NCI-H1436 (cell line): ENCODE measurements at regions not wholly inside any gene's neighbourhood (a gene's known extent, or its start where the extent isn't known, plus 50 kb on each side); places are given as distances from the start of the nearest gene placed in this dataset.

Experiments
- DNase-seq: peaks from one replicate; lab custom pipeline; 2025; lab: John Stamatoyannopoulos, UW

DNA sequence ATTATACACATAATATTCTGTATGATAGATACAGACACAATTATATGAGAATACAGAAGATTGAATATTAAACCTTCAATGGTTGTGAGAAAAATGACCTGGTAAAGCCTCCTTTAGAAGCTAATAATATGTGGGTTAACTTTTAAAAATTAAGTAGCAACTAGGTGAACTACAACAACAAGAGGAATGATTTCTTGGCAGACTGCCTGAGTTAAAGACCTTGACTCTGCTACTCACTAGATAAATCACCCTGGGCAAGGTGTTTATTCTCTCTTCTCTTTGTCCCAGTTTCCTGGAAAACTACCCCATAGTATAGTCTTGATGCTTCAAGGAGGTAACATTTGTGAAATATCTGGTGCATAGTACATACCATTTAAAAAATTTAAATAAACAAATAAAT lies 519.6 kb upstream of the TENM4 start:
- no peak for DNase-seq

DNA sequence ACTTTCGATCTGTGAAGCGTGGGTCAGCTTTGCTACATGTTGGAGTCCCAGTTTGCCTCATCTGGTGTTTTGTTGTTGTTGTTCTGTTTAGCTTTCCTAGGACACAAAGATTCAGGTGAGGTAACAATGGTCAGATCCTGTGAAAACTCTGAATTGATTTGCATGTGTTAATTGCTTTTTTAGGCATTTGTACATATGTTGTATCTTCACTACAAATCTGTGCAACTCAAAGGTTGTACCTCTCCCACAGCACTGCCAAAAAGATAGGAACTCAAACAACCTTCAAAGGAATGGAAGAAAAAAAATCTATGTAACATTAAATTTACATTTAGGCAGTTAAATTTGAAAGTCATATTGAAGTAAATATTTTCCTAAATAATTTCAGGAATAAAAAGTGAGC lies 518.5 kb upstream of the TENM4 start:
- DNase-seq, result no peak

DNA sequence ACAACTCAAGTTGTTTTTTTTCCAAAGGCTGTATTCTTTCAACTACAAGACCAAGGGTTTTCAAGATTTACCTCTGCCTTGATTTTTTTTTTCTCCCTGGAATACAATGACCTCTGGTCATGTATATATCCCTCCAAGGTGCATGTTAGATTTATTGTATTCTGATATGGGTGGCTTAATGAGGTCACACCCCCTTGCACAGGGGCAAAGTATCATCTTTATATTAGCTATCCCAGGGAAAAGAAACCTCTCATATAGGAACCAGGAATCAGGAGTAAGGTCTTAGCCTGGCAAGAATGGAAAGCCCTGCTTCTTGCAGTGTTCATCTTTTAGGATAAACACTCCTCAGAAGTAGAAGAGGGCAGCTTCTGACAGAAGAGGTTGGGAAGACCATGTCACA lies 516.9 kb upstream of the TENM4 start:
- no peak for DNase-seq

DNA sequence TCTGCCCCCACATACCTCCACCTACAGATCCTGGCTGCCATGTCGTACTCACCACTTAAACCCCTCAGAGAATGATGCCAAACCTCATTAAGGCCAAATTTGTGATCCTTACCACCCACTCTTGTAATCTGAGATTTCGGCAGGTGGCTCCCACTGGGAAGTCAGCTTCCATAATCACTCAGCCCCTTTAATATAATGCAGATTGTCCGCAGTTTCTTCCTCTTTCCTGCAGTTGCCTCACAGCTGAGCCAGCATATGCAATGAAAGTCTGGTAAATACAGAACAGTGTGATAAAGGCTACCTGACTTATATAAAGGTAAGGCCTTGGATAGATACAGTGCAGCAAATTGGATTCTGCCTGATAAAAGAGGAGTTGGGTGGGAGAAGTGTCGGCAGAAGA lies 515.2 kb upstream of the TENM4 start:
- no peak for DNase-seq

DNA sequence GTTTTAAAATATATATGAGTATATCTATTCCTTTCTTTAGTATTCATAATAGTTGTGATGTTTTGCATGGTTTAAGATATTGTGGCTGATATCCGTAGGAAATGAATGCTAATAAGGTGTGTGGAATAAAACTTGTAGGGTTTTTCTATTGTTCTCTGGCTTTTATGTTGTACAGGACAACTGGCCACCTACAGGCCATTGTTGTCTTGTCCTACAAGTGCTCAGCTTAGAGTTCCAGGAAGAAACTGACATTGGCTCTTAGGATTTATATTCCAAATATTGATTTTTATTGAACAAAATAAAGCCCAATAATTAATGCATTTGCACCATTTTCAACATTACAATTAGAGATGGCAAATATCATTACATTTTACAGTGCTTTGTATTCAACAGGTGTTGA lies 512.8 kb upstream of the TENM4 start:
- DNase-seq, result no peak

DNA sequence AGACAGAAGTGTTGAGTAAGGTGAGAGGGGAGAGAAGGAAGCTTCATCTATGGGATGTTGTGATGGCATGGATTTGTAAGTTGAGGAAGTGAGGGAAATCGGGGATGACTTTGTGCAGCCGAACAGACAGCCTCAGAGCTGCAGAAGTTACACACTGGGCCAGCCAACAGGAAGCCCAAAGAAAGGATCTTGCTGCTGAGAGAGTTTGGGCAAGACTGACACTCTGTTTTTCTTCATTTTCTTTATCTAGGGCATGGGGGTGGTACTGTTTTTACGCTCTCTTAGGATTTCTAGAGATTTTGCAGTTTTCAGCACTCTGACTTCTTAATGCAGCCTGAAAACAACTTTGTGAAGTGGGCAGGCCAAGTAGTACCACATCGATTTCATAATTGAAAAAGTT lies 509.9 kb upstream of the TENM4 start:
- no peak for DNase-seq

DNA sequence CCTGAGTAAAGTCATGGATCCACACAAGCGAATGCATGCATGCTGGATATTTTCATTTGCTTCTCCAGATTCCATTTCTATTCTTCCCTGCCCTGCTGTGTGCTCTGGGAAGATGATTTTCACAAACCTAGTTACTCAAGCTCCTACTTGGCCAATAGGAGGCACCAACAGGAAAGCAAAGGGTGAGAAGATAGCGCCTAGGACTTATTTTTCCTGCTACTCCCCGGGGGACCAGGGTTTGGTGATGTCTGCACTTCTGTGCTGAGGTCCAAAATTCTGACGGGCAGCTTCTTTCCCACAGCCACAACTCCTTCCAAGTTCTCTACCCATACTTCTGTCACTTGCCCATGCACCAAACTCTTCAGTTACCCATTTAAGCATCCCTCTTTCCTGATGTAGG lies 509.3 kb upstream of the TENM4 start:
- no peak for DNase-seq

DNA sequence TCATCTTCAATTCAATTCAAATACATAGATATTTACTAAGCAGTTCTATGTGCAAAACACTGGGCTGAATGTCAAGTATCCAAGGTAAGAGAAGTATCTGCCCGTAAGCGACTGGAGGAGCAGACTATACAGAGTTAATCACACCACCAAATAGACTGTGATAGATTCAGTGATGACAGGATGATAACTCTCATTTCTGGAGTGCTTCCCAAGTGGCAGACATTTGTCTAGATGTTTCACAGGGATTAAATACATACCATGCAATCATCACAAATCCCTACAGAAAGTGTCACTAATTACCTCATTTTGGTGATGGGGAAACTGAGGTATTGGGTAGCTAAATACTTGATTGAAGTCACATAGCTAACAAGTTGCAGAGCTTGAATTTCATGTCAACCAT lies 508.7 kb upstream of the TENM4 start:
- DNase-seq, result no peak

DNA sequence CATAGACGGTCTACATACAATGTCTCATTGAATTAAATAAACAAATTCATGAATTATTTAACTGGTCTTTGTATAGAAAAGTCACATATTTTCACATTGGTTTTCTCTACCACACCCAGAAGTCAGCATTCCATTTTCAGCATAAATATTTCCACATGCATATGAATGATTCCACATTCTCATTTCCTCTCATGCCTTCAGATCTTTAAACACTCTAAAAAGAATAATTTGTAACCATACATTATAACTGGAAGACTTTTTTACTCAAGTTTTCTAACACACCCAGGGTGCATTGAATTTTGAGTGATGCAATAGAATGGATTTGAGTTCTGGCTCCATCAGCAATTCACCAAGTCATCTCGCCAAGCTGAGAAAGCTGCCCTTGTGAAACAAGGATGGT lies 501.8 kb upstream of the TENM4 start:
- DNase-seq, result no peak

DNA sequence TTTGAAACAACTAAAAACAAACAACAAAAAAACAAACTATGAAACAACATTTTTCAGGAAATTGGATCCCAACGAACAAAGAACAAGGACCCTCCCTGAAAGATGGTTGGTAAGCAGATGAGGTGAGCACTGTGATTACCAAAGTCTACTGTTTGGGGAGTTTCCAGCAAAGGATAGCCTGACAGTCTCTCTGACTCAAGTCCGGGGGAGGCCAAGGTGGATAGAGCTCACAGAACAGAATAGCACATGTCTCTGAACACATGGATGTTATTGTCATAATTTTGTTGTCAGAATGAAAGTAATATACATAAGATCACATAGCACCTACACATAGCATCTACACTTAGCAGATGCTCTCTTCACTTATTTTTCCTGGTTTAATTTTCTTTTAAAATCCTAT lies 501.3 kb upstream of the TENM4 start:
- DNase-seq, result no peak

DNA sequence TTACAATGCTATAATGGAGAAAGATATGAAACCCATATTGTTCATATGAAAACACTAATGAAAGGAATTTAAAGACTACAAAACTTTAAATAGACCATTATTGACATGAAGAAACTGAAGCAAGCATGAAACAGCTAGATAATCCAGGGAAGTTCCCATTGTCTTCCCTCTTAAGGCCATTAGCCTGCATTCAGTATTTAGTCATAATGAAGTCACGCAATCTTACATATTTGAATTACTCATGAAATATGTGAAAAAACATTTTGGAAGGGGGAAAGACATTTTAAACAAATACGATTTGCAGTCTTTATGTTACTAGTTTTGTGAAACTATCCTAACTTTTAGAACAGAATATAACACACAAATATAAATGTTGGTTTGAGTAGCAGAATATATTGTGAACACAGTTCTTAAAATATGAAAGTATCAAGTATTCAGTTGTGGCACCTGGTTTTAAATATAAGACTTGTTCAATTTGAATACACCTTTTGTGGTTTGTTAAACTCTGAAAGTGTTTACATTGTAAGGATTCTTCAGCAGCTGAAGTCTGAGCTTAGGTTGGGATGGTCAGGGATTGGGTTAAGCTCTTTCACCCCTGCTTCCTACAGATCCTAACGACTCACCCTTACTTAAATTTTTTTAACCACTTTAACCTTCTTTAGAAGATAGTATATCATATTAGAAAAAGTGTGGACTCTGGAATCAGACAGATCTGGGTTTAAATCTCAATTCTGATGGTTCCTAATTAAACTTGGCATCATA lies 500.3 kb upstream of the TENM4 start:
- DNase-seq, result no peak

DNA sequence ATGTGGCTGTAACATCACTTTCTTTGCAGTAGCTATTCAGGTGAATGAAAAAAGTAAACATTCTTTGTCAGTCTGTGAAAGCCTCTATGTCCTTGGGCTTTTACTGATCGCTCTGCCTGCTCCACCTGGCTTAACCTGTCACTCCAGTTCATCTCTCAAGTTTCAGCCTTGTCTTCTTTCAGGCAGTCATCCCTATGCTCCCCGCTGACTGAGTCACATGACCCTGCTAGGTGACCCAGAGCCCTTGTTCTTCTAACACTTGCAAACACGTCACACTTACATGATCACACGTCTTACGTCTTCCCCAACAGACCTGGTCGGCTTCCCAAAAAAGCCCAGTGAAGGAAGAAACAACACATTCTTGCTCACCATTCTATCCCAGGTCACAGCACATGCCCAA lies 499.3 kb upstream of the TENM4 start:
- no peak for DNase-seq

DNA sequence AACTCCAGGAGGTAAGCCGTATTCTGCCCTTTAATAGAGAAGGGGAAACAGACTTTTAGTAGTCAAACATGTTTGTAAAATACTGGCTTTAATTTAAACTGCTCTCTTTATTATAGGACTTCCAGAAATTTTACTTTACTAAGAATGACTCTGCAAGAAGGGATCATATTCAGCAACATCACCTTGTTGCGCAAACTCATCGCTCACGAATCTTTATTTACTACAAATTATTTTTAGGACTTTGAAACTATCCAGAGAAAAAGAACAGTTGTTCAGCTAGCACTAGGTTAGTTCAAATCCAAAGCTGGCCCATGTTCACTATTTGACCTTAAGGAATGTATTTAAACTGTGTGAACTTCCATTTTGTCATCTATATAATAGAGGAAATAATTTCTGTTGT lies 498.3 kb upstream of the TENM4 start:
- no peak for DNase-seq

DNA sequence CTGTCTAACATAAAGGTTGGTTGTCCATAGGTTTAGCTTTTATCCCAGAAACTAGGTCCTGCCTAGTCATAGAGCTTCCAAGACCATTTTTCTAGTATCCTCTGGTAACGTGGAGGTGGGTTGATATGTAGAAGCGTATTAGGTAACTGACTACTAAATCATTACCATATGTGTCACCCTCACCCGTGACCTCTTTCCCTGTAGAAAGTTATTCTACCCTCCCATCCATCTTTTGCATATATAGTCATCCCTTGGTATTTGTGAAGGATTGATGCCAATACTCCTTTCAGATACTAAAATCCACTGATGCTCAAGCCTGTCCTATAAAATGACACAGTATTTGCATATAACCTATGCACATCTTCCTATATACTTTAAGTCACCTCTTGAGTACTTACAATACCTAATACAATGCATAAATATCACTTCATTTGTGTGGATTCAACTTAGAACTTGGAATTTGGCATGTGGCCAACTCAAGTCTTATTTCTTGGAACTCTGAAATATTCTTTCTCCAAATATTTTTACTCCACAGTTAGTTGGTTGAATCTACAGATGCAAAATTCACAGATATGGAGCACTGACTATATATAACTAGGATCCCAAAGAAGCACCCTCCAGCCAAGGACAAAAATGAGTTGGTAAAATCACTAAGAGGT lies 497.0 kb upstream of the TENM4 start:
- no peak for DNase-seq

DNA sequence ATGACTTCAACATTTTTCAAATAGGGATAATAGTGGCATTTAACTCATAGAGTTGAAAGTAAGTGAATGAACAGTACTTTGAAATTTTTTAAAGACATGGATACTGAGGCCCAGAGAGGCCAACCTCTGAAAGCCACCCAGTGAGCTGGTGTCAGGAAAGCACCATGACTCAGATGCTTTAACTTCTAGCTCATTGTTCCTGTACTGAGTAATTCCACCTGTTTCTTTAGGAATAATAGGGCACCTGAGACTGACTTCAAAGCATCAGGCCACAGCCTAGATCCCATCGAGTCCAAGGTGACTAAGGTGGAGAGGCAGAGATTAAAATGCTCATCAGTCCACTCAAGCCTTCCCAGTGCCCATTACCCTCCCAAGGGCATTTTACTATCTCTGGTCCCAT lies 491.8 kb upstream of the TENM4 start:
- no peak for DNase-seq

DNA sequence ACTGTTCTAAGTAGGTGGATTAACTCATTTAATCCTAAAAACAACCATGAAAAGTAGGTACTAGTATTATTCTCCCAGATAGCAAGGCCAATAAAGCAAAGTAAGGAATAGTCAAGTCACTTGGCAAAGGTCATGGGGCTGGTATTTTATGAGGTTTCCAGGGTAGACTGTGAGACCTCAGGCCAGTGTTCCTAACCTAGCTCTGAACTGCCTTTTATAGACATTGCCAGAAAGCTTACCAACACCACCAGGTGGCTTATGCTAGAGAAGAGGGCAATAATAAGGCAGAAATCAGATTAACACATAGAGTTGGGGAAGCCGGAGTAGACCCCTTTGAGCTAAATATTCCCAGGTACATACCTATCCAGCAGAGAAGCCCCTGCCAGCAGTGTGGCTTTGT lies 490.9 kb upstream of the TENM4 start:
- no peak for DNase-seq

DNA sequence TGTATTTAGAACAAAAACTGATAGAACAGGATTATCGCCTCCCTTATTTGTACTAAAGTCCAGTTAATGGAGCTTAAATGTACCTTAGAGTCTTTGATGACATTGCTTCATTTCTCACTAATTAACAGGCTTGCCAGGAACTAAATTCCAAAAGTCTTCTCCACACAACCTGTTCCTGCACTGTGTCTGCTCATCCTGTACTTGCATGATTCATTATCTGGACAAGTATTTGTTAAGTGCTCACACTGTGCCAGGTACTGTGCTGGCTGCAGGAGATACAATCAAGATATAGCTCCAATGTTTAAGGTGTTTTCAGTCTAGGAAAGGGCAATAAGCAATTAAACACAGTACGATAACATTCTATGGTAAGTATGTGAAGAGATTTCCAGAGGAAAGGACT lies 485.9 kb upstream of the TENM4 start:
- DNase-seq, result no peak

DNA sequence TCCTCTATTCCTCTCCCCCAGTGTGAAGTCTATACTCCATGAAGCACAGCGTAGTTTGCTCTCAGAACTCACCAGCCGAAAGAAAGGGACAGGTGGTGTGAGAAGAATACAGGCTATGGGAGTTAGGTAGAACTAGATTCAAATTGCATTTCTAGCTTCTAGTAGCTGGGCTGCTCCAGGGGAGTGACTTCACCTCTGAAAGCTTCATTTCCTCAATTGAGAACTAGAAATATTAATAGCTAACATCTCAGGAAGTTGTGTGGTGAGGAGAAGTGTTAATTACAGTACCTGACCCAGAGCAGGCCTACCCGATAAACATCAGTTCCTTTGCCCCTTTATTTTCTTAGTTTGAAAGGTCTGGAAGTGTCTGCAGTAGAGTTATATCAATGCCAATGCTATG lies 484.7 kb upstream of the TENM4 start:
- DNase-seq, result no peak

DNA sequence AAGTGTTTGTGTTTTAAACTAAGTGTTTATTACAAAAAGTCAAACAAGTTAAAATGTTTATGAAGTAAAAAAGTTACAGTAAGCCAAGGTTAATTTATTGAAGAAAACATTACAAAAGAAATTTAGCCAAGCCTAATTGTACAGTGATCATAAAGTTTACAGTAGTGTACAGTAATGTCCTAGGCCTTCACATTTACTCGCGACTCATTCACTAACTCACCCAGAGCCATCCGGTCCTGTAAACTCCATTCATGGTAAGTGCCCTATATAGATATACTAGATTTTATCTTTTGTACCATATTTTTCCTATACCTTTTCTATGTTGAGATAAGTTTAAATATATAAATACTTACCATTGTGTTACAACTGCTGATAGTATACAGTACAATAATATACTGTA lies 481.8 kb upstream of the TENM4 start:
- no peak for DNase-seq

DNA sequence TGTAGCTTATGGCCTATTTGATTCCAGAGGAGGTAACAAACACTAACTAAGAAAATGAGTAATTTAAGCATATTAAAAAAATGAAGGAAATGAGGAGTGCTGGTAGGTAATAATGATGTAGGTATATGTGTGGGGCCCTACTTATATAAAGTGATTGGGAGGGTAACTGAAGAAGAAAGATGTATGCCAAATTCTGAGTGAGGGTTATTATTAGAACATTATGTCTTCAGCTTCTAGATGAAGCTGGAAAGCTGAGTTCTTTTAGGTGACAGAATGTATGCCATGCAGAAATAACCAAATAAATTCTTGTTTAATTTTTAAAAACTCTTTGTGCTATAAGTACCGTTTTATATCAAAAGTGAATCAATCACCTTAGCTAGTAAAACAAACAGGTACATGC lies 479.6 kb upstream of the TENM4 start:
- DNase-seq, result no peak

DNA sequence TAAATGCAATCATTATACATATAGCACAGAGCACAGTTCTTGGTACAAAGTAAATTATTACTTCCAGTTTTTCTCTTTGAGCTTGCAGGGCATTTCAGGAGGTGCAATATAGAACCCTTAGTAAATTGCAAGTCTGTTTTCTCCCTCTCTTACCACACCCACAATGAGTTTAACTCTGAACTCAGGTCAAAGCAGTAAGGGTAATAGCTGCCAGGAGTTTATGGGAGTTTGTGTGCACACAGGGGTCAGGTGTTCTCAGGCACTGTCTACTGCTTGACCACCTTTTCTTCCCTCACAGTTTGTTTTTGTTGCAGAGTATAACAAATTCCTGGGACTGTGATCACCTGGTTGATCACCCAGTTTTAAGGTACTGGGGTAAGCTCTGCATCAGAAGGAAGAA lies 478.5 kb upstream of the TENM4 start:
- DNase-seq, result no peak

DNA sequence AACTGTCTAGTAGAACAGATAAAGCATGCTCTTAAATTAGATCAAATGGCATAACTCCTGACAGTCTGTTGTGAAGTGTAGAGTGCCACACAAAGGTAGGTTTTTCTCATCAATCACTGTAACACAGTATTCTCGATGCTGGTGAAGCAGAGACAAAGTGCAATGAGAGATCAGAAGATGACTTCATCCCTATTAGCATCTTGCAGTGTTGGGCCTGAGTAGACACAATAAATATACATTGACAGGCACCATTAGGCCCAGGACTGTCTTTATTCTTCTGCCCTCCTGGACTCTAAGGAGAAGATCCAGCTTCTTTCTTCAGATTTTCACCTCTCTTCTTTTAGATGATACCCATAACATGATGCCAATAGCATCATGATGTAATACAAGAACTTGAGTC lies 478.0 kb upstream of the TENM4 start:
- DNase-seq, result no peak

DNA sequence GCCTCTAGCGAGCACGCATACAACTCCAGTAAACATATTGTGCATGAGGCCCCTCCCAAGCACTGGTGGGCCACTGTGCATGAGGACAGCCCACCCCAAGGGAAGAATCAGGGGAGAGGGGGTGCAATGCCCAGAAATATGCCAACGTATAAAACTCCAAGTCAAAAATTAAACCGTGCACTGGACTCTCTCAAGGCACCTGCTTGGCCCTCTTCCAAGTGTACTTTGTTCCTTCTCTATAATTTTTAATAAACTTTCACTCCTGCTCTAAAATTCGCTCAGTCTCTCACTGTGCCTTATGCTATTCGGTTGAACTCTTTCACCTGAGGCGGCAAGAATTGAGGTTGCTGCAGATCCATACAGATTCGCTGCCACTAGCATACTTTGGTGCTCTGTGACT lies 465.3 kb upstream of the TENM4 start:
- no peak for DNase-seq

DNA sequence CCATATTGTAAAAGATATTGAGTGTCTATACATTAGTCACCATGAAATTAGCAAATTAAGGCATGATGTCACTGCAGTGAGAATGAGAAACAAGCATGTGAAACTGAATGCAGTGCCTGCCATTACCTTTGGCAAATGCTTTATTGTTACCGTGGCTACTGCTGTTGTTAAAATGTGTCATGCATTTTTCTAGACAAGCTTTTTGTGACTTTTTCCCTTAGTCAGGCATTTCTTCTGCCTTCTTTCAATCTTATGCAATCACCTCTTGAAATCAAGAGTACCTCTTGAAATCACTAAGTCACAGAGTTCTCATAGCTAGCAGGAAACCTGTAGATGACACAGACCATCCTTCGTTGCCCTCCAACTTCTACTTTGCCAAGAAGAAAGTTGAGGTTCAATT lies 461.7 kb upstream of the TENM4 start:
- DNase-seq, result no peak
